GM21528 (cell line): ENCODE measurements at regions not wholly inside any gene's neighbourhood (a gene's known extent, or its start where the extent isn't known, plus 50 kb on each side); places are given as distances from the start of the nearest gene placed in this dataset.
"Not testable (repeated sequence)": the region's sequence is repeated elsewhere in the genome, so short reads cannot be mapped to it uniquely, and the experiment has no call there.

Experiments used
- ATAC-seq: cut with Tn5 transposase; IDR thresholded peaks from one replicate; pipeline ENCODE4 v1.9.1; 2021; ENCODE audit warnings: mild to moderate bottlenecking, moderate library complexity; ENCODE audit not compliant: unreplicated experiment, low FRiP score

GRCh38 chr3:29168696-29169095 is 112.2 kb upstream of the RBMS3 start:
- no peak for ATAC-seq

DNA sequence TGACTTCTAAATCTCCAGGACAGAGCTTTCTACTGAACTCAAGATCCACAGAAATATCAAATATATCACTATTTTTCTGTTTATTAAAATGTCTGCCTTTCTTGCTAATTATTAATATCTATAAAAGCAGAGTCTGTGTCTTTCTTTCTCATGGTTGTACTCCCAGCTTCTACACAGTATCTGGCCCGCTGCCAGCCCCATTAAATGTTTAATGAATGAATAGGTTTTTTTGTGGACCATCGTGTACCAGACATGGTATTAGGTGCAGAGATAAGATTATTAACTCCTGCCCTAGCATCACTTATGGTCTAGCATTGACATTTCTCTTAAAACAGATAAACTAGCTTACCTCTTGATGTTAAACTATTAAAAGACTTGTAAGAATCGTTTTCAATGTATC is 111.4 kb upstream of the RBMS3 start:
- ATAC-seq: no peak

DNA sequence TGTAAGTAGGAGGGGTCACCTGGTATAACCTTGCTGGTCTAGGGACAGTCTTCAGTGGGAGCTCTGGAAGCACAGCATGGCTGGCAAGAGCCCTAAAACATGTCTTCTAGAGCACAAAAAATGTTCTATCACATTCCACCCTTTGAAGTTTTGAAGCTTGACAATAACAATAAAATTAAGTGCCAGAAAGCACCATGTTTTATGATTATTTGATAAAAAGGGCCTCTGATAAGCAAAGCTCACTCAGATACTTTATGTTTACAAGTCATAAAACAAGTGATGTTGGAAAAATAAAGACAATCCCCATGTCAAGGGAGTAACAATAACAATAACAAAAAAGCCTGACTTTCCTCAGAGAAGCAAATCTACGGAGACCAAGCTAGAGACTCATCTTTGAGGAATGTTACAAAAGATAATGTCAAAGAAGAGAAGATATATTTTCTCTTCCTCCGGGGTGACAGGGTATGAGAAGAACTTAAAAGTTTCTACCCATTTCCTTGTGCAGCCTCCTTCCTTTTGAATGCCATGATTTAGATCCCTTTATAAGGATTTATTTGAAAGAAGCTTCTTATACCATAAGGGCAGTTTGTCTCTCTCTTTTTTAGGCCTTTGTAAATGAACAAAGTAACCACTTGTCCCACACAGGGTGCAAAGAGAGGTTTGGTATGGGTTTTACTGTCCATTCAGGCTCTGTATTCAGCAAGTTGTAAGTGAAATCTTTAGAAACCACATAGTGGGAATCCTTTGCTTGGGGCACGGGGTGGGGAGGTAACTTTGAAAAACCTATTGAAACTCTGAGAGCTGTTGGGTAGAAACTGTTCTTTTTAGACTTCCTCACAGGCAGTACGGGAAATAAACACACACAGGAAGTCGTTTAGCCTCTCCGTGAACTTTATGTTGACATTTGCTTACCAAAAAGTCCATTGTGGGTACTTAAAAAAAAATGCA is 109.6 kb upstream of the RBMS3 start:
- ATAC-seq: no peak

GRCh38 chr3:29176501-29176900 is 104.4 kb upstream of the RBMS3 start:
- no peak for ATAC-seq

- ATAC-seq: no peak
Observed at GRCh38 chr3:29178809-29179793, 101.8 kb upstream of the RBMS3 start.

GRCh38 chr3:29181149-29181780 is 99.6 kb upstream of the RBMS3 start:
- ATAC-seq: no peak

DNA sequence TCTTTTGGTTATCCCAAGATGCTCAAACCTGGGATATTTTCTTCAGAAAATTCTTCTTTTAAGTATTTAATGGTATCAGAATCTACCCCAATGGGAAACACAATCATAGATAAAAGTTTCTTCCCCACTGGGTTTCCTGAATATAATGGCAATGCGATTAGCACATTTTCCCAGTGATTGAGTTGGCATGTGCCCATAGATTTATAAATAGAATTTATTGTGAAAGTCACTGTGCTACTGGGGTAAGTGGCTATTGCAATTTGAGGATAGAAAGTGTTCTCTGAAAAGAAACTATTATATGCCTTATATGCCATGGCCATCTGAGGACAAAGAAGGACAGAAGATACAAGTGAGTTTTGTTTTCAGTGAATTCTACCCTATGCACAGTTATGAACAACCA is 99.0 kb upstream of the RBMS3 start:
- ATAC-seq: no peak

DNA sequence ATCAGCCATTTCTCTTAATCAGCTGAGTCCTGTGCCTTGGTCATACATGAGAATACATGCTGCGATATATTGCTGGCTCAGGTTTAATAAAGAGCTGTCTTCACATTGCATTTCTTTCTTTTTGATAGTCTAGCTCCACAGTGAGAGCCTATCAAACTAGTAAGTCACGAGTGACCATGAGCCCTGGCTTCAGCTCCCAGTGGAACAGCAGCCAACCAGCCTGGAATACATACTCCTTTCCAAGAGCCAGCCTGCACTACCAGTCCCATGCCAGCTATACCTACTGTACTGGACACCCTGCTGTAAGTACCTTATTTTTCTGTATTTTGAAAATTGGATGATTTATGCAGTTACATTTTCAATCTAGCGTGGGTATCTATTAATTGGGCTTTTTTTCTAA is 98.0 kb upstream of the RBMS3 start:
- not testable (repeated sequence) for ATAC-seq

DNA sequence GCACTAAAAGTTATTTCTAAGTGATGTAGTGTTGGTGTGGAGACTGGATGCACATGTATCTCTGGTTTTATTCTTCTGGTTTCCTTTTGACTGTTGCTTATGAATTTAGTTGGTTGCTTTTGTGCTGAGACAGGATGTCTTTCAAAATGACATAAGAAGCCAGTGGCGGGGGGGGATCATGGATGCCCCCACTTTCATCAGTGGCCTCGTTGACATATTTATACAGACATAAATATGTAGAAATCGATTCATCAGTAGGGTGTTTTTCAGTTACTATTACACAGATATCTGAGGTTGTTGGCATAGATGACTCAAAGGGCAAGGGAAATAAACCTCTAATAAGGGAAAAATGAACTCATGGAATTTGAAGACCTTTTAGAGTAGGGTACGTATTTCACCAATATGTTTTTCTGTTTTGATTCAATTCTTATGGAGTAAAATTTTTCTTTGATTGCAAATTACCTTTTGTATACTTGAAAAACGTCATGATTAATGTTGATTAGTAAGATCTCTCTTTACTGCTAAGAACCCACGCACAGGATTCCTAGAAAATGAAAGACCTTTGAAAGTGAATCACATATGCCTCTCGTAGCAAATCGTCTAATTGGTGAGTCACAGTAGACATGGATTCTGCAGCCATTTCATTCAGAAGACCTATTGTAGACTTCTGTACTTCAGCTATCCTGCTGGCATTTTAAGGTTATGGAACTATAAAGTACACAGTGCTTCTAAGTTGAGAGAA is 97.4 kb upstream of the RBMS3 start:
- ATAC-seq: no peak

GRCh38 chr3:29185706-29186105 is 95.2 kb upstream of the RBMS3 start:
- no peak for ATAC-seq

DNA sequence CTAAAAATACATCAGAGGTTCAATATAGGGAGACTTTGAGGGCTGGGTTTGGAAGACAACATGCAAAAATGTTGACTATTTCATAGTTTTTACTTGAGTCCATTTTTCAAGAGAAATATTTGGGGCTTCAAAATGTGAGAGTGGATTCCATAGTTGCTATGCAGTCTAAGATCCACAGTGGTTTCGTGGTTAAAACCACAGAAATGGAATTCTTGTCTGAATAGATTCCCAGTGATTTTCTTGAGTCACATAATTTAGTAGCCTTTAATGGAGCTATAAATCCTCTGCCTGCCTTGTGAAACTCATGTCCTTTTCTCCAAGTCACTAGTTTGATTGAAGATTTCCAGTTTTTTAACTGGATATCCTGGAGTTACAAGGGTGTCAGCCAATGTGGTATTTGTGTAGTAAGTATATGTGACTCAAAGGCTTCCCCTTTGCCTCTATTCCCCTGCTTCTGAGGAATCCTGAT is 94.7 kb upstream of the RBMS3 start:
- ATAC-seq: no peak

GRCh38 chr3:29186982-29187725 is 93.7 kb upstream of the RBMS3 start:
- no peak for ATAC-seq

- no peak for ATAC-seq
Observed at GRCh38 chr3:29189328-29189727, 91.5 kb upstream of the RBMS3 start.

DNA sequence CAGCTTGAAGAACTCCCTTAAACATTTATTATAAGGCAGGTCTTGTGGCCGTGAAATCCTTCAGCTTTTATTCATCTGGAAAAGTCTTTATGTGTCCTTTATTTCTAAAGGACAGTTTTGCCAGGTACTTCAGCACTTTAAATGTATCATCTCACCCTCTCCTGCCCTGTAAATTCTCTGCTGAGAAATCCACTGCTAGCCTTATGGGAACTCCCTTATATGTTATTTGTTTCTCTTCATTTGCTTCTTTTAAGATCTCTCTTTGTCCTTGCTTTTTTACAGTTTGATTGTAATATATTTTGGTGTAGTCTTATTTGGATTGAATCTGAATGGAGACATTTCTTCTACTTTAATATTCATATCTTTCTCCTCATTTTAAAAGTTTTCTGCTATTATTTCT is 86.7 kb upstream of the RBMS3 start:
- no peak for ATAC-seq

DNA sequence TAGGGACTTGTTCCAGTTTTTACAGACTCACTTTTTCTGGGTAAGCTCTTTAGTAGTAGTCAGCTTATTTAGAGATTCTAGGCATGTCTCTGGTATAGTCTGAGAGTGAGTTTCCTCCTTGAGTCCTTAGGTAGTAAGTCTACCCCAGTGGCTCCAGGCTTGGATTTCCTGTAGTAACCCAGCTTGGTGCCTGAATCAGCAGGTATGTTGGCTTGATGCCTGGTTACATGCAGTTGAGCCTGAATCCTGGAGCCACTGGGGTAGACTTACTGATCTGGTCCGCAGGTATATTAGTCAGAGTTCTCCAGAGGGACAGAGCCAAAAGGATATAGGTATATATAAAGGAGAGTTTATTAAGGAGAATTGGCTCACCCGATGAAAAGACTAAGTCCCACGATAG is 85.8 kb upstream of the RBMS3 start:
- ATAC-seq: no peak

DNA sequence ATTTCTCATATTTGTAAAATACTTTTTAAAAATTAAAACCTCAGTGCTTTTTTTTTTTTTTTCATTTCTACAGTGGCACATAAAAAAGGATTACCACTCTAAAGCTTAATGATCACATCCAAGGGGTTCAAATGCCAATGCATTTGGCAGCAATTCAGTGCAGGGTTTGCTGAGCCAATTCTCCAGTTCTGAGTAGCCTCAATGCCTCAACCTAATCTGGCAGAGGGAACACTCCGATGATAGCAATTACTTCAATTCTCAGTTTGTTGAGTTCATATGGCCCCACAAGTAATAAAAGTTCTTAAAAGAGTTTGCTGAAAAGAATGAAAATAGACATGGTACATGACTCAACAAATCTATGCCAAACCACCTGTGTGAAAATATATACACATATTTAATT is 79.3 kb upstream of the RBMS3 start:
- ATAC-seq: no peak

DNA sequence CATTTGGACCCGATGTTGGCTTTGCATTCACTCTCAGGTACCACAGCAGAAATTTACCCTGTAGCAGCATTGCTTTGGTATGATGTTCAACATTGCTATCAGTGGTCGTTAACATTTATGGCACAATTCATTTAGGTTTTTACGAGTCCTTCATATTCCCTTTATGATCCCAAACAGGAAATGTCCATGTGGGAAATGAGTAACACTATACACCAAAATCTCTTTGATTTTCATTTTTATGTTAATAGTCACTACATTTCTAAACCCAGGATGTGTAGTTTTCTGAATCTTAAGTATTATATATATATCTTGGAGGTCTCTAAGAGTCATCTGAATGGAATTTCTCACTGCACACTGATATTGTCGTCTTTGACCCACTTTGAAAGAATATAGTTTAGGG is 78.5 kb upstream of the RBMS3 start:
- no peak for ATAC-seq

- ATAC-seq: no peak
Observed at GRCh38 chr3:29203851-29204250, 77.0 kb upstream of the RBMS3 start.

- no peak for ATAC-seq
Observed at GRCh38 chr3:29207427-29207826, 73.4 kb upstream of the RBMS3 start.
